ENCODE measurements at regions not wholly inside any gene's neighbourhood (a gene's known extent, or its start where the extent isn't known, plus 50 kb on each side); places are given as distances from the start of the nearest gene placed in this dataset.
A peak's percentile ranks its signal among the peaks of the same experiment; 100 is the strongest.
"Not testable (repeated sequence)": the region's sequence is repeated elsewhere in the genome, so short reads cannot be mapped to it uniquely, and the experiment has no call there.

GRCh38 chr16:17037499-17037898, 433.3 kb downstream of the XYLT1 start:
- Histone ChIP-seq H3K9ac (ENCODE audit: low read depth in 2 of 2, low read length in 2 of 2) (no peak overlapping the region), H3K27ac (no peak overlapping the region), H3K36me3 (no peaks in the 10 kb centered on the region), H3K4me1 (no peaks in the 10 kb centered on the region), H3K4me3 (no peak overlapping the region), H3K27me3 (no peaks in the 10 kb centered on the region), H3K9me3 (no peaks in the 10 kb centered on the region)
- DNase-seq = no peak
- TF ChIP-seq, protein P1, sequence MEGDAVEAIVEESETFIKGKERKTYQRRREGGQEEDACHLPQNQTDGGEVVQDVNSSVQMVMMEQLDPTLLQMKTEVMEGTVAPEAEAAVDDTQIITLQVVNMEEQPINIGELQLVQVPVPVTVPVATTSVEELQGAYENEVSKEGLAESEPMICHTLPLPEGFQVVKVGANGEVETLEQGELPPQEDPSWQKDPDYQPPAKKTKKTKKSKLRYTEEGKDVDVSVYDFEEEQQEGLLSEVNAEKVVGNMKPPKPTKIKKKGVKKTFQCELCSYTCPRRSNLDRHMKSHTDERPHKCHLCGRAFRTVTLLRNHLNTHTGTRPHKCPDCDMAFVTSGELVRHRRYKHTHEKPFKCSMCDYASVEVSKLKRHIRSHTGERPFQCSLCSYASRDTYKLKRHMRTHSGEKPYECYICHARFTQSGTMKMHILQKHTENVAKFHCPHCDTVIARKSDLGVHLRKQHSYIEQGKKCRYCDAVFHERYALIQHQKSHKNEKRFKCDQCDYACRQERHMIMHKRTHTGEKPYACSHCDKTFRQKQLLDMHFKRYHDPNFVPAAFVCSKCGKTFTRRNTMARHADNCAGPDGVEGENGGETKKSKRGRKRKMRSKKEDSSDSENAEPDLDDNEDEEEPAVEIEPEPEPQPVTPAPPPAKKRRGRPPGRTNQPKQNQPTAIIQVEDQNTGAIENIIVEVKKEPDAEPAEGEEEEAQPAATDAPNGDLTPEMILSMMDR (IDR thresholded peaks at IDR 0.05) = no peak
- intact Hi-C loops (cut with DNase I) = no loop called here

DNA sequence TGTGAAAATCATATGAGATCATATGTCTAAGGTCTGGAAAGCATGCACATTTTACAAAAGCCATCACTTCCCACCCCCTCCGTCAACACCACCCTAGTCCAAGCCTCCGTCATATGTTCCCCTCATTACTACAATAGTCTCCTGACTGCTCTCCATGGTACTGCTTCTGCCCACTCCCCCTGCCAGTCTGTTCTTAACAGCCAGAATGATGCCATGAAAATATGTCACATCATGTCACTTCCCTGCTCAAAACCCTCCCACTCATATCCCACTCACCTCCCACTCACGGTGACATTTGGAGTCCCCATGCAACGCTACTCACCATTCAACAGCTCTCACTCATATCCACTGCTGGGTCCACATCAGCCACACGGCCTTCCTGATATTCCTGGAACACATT, 432.3 kb downstream of the XYLT1 start:
- H3K9me3 ChIP-seq = no peaks in the 10 kb centered on the region
- H3K9ac ChIP-seq (ENCODE audit: low read depth in 2 of 2, low read length in 2 of 2) = no peak overlapping the region
- H3K27ac ChIP-seq = no peak overlapping the region
- DNase-seq = no peak
- H3K4me1 ChIP-seq = no peaks in the 10 kb centered on the region
- TF ChIP-seq, protein P1 (IDR thresholded peaks at IDR 0.05) = no peak
- no peak overlapping the region for H3K4me3 ChIP-seq
- H3K36me3 ChIP-seq = no peaks in the 10 kb centered on the region
- H3K27me3 ChIP-seq = no peaks in the 10 kb centered on the region
- intact Hi-C loops (cut with DNase I) = no loop called here

DNA sequence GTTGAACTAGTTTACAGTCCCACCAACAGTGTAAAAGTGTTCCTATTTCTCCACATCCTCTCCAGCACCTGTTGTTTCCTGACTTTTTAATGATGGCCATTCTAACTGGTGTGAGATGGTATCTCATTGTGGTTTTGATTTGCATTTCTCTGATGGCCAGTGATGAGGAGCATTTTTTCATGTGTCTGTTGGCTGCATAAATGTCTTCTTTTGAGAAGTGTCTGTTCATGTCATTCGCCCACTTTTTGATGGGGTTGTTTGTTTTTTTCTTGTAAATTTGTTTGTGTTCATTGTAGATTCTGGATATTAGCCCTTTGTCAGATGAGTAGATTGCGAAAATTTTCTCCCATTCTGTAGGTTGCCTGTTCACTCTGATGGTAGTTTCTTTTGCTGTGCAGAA, 421.7 kb downstream of the XYLT1 start:
- intact Hi-C loops (cut with DNase I) = not testable (repeated sequence)

GRCh38 chr16:17050468-17050867, 420.3 kb downstream of the XYLT1 start:
- intact Hi-C loops (cut with DNase I) = no loop called here
- no peak overlapping the region for H3K27ac ChIP-seq
- no peaks in the 10 kb centered on the region for H3K27me3 ChIP-seq
- no peak for DNase-seq
- peak overlapping the region in 1 of 2 donors; percentile 24 for H3K9ac ChIP-seq (ENCODE audit: low read depth in 2 of 2, low read length in 2 of 2)
- H3K4me3 ChIP-seq = no peak overlapping the region
- no peaks in the 10 kb centered on the region for H3K4me1 ChIP-seq
- no peaks in the 10 kb centered on the region for H3K36me3 ChIP-seq
- TF ChIP-seq, protein P1 (IDR thresholded peaks at IDR 0.05) = no peak
- no peaks in the 10 kb centered on the region for H3K9me3 ChIP-seq

More for the DNA sequence above, 421.7 kb downstream of the XYLT1 start:
- not testable (repeated sequence) for H3K9ac ChIP-seq (ENCODE audit: low read depth in 2 of 2, low read length in 2 of 2); H3K4me1 ChIP-seq; DNase-seq; H3K4me3 ChIP-seq; H3K27me3 ChIP-seq; H3K9me3 ChIP-seq; H3K27ac ChIP-seq; H3K36me3 ChIP-seq
